Activated CD8-positive, alpha-beta memory T cell treated with anti-CD3 and anti-CD28 coated beads, Interleukin-2, amount 50 U/mL, for 1 hour (primary cell): ENCODE measurements at regions not wholly inside any gene's neighbourhood (a gene's known extent, or its start where the extent isn't known, plus 50 kb on each side); places are given as distances from the start of the nearest gene placed in this dataset.

ENCODE experiments used
- DNase-seq: peaks from one replicate; pipeline ENCODE4 v3.0.0-alpha.2; 2020; ENCODE audit errors: extremely low read depth

- no peak for DNase-seq
Measured at GRCh38 chr2:180739070-180739469, 241.3 kb upstream of the UBE2E3 start.

GRCh38 chr2:180735799-180736198, 244.6 kb upstream of the UBE2E3 start:
- DNase-seq, result no peak

GRCh38 chr2:180734382-180734781, 246.0 kb upstream of the UBE2E3 start:
- DNase-seq, result no peak

GRCh38 chr2:180733330-180733729, 247.1 kb upstream of the UBE2E3 start:
- no peak for DNase-seq

DNA sequence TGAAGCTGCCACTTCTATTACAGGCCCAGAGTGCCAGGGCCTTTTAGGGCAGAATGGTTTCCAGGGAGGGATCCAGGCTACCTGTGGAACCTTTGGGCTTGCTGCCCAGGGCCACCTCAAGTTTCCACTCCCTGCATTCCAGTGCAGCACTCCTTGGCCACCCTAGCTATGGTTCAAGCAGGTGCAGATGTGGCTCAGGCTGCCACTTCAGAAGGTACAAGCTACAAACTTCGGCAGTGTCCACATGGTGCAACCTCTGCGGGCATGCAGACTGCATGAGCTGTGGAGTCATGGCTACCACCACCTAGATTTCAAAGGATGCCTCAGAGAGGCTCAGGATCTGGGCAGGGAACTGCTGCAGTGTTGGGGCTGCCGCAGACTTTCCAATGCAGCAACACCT, 248.1 kb upstream of the UBE2E3 start:
- no peak for DNase-seq

GRCh38 chr2:180730976-180731375, 249.4 kb upstream of the UBE2E3 start:
- DNase-seq, result no peak

DNA sequence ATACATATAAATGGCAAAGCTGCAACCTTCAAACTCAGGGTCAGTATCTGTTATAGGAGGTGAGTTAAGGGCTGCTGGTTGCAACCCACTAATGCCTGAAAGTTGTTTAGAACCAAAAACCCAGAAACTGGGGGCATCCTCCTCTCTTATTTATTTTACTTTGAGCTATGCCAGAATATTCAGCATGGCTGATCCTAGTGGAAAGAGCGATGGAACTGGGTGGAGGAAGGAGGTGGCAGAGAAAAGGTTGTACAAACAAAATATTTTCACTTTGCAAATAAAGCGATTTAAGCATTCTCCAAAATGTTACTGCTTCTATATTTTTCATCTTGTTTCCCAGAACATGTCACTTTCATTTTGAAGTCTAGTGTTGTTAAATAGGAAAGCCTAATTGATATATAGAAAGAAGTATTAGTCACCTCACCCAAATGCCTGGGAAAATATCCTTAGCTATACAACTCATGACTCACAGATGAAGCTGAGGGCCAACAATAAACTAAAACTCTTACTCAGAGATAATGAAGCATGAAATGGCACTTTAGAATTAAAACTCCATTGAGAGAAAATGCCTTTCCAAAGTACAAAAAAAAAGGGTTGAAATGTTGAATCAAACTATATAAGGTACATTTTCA, 251.4 kb upstream of the UBE2E3 start:
- DNase-seq, result no peak

DNA sequence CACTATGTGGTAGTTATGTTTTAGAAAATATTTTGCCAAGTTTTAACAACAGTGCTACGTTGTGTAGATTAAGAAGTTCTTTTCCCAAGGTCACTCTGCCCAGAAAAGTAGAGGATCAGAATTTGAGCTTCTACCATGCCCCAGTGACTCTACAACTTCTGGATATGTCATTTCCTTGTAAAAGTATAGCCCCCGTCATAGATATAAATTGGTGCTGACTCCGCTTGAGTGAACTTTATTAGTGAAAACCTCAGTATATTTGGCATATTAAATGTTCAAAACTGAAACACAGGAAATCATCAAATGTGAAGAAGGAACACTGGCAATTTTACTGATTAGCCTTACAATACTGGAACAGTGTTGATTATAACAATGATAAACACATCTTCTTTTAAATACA, 256.7 kb upstream of the UBE2E3 start:
- no peak for DNase-seq

- DNase-seq, result no peak
Measured at GRCh38 chr2:180722551-180723239, 257.7 kb upstream of the UBE2E3 start.

- DNase-seq, result no peak
Measured at GRCh38 chr2:180720829-180721228, 259.6 kb upstream of the UBE2E3 start.

DNA sequence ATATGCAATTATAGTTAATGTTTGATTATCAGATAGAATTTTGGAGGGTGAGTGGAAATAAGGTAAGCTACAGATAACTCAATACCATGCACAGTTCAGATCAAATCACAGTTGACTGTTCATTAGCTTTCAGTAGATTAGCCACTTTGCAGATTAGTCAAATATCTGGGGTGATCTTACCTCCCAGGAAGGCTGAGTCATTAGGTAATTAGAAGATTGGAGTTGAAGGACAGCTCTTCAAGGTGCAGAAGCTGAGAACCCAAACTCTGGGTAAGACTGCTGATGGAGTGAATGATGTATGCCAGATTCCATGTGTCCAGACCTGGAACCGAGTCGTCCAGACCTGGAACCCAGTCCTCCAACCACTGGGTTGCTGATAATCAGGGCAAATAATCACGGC, 262.8 kb upstream of the UBE2E3 start:
- no peak for DNase-seq

DNA sequence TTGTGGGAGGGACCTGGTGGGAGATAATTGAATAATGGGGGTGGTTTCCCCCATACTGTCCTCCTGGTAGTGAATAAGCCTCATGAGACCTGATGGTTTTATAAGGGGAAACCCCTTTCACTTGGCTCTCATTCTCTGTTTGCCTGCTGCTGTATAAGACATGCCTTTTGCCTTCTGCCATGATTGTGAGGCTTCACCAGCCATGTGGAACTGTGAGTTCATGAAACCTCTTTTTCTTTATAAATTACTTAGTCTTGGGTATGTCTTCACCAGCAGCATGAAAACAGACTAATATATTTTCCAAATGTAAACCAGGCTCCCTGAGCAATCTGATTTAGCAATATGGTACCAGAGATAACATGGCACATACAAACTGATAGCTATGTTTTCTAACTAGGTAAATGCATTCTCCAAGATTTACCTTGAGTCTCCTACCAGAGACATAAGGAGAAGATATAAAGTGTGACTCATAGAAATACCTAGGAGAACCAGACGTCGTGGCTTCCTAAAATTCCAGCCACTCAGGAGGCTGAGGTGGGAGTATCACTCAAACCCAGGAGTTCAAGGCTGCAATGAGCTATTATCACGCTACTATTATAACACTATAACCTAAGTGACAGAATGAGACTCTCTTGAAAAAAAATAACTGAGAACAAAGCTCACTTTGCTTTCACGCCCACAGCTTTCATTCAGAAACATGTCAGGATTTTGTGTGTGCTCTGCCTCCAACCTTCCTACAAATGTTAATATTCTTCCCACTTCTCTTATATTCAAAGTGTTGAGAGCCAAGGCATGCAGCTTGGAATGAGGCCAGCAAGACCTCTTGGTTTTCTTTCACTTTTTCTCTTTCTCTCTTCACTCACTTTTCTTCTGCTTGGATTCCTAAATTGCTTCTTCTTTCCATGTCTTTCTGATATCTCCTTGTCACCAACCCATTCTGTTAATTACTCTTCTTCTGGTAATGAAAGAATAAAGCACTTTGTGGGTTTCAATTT, 263.9 kb upstream of the UBE2E3 start:
- no peak for DNase-seq

GRCh38 chr2:180715044-180715443, 265.4 kb upstream of the UBE2E3 start:
- no peak for DNase-seq

GRCh38 chr2:180709392-180710145, 270.8 kb upstream of the UBE2E3 start:
- DNase-seq, result no peak

- DNase-seq, result no peak
Measured at GRCh38 chr2:180707884-180708205, 272.6 kb upstream of the UBE2E3 start.

GRCh38 chr2:180707175-180707883, 273.1 kb upstream of the UBE2E3 start:
- no peak for DNase-seq

DNA sequence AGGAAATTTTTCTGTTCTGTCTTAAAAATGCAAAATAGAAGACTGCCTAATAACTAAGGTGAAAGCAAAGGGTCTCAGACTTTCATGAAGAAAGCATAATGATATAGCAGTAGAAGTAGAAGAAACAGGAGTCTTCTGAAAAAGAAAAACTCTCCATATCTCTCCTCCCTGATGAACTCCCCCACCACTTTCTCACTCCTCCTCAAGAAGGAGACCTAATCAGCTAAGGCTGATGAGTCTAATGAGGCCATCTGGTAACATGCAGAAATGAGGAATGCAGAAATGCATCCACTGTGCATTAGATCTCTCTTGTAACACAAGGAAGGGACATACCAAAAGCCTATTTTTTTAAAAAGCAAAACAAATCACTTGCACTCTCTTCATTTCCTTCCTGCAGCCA, 273.7 kb upstream of the UBE2E3 start:
- DNase-seq, result no peak

DNA sequence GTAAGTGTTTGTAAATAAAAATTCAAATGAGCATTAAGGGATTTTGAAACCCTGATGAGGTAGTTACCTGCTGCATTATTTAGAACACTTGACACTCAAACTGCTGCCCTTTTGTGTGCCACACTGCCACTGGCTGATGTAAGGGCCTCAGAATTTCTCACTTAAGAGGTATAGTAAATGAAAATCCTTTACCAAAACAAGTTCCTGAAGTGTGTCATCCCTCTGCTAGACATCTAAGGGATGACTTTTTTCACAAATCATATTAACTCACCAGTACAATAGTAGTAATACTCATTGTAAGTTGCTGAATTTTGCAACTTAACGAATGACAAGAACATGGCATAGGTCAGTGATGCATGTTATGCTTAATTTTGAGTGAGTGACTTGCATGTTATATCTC, 274.9 kb upstream of the UBE2E3 start:
- DNase-seq, result no peak

DNA sequence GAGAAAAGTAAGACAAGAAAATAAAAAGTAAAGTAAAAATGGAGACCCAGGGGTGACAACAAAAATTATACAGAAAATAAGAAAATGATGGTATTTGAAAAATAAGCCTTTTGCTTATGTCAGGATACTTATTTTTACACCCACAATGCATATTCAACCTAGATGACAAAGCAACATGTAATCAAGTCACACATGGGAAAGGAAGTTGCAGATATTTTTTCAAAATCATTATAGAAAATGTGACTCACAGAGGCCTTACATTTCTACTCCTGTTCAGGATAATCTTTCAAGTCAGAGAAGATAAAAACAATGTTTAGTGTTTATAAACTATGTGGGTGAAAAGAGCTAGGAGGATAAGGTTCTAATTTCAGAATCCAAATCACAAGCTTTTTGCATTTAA, 275.3 kb upstream of the UBE2E3 start:
- no peak for DNase-seq

- no peak for DNase-seq
Measured at GRCh38 chr2:180699657-180700361, 280.6 kb upstream of the UBE2E3 start.

GRCh38 chr2:180698668-180699067, 281.7 kb upstream of the UBE2E3 start:
- DNase-seq, result no peak
